ENCODE measurements at regions not wholly inside any gene's neighbourhood (a gene's known extent, or its start where the extent isn't known, plus 50 kb on each side); places are given as distances from the start of the nearest gene placed in this dataset.
"Not testable (repeated sequence)": the region's sequence is repeated elsewhere in the genome, so short reads cannot be mapped to it uniquely, and the experiment has no call there.

DNA sequence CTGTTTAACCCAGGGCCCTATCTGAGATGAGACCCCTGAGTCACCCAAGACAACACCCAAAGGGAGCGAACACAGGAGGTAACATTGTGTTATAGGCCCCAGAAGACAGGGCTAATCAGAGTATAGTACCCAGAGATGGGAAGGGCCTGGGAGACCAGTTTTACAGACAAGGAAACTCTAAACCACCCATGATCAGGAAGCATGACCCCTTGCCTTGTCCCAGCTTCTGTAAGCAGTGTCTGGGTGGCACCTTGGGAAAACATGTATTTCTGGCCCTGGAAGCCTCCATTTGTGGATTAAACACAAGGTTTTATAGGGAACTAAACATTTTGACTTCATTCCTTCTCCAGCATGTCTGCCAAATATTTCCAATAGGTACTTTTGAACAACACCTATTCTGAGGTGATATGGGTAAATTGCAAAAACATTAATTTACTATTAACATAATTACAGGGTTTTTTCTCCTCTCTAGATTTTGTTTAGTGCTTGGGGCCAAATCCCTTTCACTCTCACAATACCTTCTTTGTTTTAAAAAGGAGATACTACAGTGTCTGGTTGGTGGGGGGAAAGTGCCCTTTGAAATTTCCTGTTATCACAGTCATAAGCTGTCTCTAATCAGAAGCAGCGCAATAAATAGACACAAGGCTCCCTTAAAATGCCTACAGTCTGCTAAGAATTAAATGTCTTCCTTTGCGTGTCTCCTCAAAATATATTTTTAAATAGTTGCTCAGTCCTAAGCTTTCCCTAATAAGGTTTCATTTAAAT lies 341.1 kb downstream of the BCL11A start:
- H3K9me3 Mint-ChIP-seq, result peaks cover 4% of the 10 kb centered on the region
- no peak overlapping the region for H3K4me3 Mint-ChIP-seq
- TF ChIP-seq, protein P1, sequence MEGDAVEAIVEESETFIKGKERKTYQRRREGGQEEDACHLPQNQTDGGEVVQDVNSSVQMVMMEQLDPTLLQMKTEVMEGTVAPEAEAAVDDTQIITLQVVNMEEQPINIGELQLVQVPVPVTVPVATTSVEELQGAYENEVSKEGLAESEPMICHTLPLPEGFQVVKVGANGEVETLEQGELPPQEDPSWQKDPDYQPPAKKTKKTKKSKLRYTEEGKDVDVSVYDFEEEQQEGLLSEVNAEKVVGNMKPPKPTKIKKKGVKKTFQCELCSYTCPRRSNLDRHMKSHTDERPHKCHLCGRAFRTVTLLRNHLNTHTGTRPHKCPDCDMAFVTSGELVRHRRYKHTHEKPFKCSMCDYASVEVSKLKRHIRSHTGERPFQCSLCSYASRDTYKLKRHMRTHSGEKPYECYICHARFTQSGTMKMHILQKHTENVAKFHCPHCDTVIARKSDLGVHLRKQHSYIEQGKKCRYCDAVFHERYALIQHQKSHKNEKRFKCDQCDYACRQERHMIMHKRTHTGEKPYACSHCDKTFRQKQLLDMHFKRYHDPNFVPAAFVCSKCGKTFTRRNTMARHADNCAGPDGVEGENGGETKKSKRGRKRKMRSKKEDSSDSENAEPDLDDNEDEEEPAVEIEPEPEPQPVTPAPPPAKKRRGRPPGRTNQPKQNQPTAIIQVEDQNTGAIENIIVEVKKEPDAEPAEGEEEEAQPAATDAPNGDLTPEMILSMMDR (IDR thresholded peaks at IDR 0.05; ENCODE audit: unreplicated experiment in 3 of 3), result no peak
- H3K4me1 Mint-ChIP-seq, result peaks cover 13% of the 10 kb centered on the region
- H3K27me3 Mint-ChIP-seq (ENCODE audit: low read depth), result no peaks in the 10 kb centered on the region
- H3K27ac Mint-ChIP-seq, result no peak overlapping the region
- H3K36me3 Mint-ChIP-seq (ENCODE audit: low read depth), result no peaks in the 10 kb centered on the region

GRCh38 chr2:60189006-60189405 lies 364.4 kb downstream of the BCL11A start:
- not testable (repeated sequence) for H3K4me3 Mint-ChIP-seq; H3K27me3 Mint-ChIP-seq (ENCODE audit: low read depth); H3K4me1 Mint-ChIP-seq; H3K27ac Mint-ChIP-seq; H3K36me3 Mint-ChIP-seq (ENCODE audit: low read depth)
- H3K9me3 Mint-ChIP-seq, result peaks cover 37% of the 10 kb centered on the region

GRCh38 chr2:60175290-60175689 lies 378.2 kb downstream of the BCL11A start:
- H3K4me3 Mint-ChIP-seq, result no peak overlapping the region
- H3K9me3 Mint-ChIP-seq, result no peaks in the 10 kb centered on the region
- no peaks in the 10 kb centered on the region for H3K4me1 Mint-ChIP-seq
- H3K27ac Mint-ChIP-seq, result no peak overlapping the region
- TF ChIP-seq, protein P1 (IDR thresholded peaks at IDR 0.05; ENCODE audit: unreplicated experiment in 3 of 3), result no peak
- no peaks in the 10 kb centered on the region for H3K36me3 Mint-ChIP-seq (ENCODE audit: low read depth)
- peaks cover 4% of the 10 kb centered on the region for H3K27me3 Mint-ChIP-seq (ENCODE audit: low read depth)

DNA sequence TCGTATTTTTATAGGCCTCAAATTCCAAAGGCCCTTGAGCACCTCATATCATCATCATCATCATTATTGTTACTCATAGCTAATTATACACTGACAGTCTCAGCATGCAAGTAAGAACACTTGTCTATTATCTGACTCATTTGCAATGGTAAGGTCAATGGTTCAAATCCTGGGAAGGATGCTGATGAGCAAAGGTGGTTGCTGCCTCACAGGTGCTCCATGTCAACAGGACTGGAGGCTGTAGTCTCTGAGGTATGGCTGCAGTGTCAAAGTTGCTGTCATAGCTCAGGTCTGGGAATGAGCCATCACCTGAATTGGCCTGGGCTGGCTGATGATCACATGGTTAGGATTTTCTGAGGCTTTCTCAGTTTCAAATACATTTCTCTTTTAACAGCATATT lies 379.3 kb downstream of the BCL11A start:
- Mint-ChIP-seq H3K36me3 (ENCODE audit: low read depth) (no peaks in the 10 kb centered on the region), H3K27ac (no peak overlapping the region), H3K27me3 (ENCODE audit: low read depth) (peaks cover 4% of the 10 kb centered on the region), H3K9me3 (no peaks in the 10 kb centered on the region), H3K4me3 (no peak overlapping the region), H3K4me1 (no peaks in the 10 kb centered on the region)
- TF ChIP-seq, protein P1 (IDR thresholded peaks at IDR 0.05; ENCODE audit: unreplicated experiment in 3 of 3), result no peak

DNA sequence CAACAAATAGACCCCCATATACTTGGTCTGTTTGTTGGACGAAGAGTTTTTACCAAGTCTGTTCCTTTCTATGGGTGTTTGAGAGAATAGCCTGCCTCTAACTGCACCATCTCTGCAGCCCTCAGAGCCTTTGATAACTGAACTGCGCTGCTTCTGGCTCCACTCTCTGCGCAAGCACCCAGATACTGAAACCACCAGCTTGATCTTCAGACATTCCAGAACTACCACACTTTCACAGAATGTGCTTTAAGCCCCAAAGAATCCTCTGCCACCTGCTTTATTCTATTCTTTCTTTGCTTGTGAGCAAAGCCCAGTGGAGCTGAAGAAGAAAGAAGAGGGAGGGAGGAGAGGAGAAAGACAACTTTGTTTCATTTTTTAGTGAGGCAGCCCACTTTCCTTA lies 380.7 kb downstream of the BCL11A start:
- Mint-ChIP-seq H3K27me3 (ENCODE audit: low read depth) (peaks cover 4% of the 10 kb centered on the region), H3K4me1 (no peaks in the 10 kb centered on the region), H3K27ac (no peak overlapping the region), H3K9me3 (no peaks in the 10 kb centered on the region), H3K4me3 (no peak overlapping the region), H3K36me3 (ENCODE audit: low read depth) (no peaks in the 10 kb centered on the region)
- TF ChIP-seq, protein P1 (IDR thresholded peaks at IDR 0.05; ENCODE audit: unreplicated experiment in 3 of 3), result no peak

- Mint-ChIP-seq H3K36me3 (ENCODE audit: low read depth) (no peaks in the 10 kb centered on the region), H3K27me3 (ENCODE audit: low read depth) (peaks cover 4% of the 10 kb centered on the region), H3K4me3 (no peak overlapping the region), H3K9me3 (no peaks in the 10 kb centered on the region), H3K27ac (no peak overlapping the region), H3K4me1 (no peaks in the 10 kb centered on the region)
- TF ChIP-seq, protein P1 (IDR thresholded peaks at IDR 0.05; ENCODE audit: unreplicated experiment in 3 of 3), result no peak
Measured at GRCh38 chr2:60170272-60170671, 383.2 kb downstream of the BCL11A start.

Measured in nephron (organoid).